NCI-H128 (cell line): ENCODE measurements at regions not wholly inside any gene's neighbourhood (a gene's known extent, or its start where the extent isn't known, plus 50 kb on each side); places are given as distances from the start of the nearest gene placed in this dataset.
"Not testable (repeated sequence)": the region's sequence is repeated elsewhere in the genome, so short reads cannot be mapped to it uniquely, and the experiment has no call there.

ENCODE experiments used
- DNase-seq: peaks from one replicate; lab custom pipeline; 2025; ENCODE audit not compliant: unreplicated experiment; lab: John Stamatoyannopoulos, UW

DNA sequence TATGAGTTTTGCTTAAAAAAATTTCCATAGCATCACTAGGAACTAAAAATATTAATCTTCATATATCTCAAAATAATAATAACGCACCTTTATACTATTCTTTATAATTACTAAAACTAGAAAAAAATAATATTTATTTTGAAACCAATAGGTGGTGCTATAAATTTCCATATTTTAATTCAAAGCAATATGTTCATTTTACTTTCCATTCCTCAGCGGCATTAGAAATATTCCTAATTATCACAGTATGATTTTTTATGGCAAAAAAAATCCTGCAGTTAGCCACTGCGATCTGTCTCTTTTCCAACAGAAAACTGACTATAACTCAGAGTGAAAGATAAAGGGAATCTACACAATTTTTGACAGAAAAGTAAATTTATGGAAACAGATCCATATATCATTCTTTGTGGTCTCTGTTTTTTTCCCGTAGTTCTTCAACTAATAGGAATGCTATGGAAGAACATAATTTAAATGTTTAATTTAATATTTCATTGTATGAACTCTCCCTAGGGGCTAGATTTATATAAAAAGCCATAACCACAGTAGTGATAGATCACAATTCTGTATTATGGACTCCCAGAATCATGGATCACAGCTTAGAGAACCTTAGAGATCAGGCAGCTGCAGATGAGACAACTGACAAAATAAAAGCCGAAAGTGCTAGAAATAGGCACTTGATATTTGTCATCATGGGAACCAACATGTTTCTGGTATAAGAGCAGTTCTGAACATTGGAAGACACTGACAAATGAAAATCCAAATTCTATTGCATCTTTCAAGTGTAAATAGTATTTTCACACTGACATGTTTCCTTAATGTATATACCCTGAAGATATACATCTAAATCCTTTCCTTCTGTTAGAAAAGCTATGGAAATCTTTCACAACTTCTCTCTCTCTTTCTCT lies 167.7 kb upstream of the MPDZ start:
- no peak for DNase-seq

DNA sequence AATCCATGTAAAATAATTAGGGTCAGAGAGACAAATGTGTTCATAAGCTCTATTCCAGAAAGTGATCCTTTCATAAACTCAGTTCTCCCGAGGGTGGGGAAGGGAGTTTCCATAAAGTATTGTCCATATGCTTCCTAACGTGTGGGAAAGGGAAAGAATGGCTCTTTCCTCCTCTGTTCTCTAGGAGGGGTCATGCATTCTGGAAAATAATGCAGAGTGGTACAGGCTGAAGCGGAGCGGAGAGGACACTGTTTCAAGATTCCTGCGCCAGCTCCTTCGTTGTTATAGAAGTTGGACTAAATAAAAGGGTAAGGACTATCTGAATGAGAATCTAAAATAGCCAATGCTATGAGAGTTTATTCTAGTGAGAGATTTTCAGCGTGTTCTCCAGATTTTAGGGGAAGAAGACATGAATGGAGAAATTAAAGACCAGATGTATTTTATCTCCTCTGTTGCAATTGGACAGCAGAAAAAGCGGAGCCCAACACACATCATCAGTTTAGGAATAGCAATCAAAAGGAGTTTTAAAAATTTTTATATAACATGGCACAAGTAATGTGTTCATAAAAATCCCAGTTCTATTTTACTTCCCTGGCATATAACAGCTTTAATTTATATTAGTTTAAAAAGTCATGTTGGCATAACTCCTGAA lies 166.9 kb upstream of the MPDZ start:
- DNase-seq, result no peak

DNA sequence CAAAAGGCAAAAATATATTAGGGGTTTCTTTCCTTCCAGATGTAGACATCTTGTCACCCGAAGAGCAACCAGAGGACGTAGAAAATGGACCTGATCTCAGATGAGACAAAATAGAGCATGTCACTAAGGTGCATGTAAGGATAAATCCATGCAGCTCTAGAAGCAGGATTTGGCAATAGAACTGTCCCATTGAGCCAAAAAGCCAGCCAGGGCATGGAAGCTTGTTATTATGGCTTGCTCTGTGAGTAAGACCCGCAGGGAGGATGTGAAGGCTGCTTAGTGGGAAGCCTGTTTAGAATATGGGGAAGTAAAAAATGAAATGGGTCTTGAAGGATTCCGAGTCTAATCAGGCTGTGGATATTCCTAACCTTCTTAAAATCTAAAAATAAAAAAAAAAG lies 165.6 kb upstream of the MPDZ start:
- no peak for DNase-seq

DNA sequence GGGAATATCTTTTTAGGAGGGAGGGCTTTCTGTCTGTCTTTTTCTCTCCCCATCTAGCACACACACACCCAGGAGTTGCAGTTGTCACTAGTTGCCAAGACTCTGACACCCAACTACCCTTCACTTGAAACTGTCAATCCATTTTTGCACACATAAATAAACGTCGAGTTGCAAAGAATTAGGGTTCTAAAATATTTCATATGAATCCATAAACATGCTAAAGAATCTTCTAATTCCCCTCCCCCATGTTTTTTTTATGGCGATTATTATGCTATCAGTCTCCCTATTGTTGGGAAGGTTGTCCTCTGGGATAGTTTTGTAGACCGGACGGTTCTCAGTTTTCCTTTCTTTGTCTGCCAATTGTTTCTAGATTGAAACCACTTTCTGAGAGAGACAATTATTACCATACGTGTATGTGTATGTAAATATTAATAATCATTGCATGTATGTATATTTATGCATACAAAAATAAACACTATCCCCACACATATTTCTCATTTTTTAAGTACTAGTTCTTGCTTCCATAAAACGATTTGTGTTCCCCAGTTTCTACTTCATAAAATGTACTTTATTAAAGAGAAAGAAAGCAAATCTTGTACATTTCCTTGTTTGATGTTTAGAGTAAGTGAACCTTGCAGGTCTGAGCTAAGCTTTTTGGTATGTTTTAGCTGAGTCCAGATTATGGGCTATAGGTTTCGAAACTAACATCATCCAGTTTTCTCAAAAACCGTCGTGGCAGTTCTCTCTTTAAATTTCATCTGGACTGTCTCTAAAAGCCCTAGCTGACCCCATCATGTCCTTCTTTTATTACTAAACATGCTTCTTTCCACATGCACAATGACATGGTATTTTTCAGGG lies 165.0 kb upstream of the MPDZ start:
- DNase-seq, result no peak

DNA sequence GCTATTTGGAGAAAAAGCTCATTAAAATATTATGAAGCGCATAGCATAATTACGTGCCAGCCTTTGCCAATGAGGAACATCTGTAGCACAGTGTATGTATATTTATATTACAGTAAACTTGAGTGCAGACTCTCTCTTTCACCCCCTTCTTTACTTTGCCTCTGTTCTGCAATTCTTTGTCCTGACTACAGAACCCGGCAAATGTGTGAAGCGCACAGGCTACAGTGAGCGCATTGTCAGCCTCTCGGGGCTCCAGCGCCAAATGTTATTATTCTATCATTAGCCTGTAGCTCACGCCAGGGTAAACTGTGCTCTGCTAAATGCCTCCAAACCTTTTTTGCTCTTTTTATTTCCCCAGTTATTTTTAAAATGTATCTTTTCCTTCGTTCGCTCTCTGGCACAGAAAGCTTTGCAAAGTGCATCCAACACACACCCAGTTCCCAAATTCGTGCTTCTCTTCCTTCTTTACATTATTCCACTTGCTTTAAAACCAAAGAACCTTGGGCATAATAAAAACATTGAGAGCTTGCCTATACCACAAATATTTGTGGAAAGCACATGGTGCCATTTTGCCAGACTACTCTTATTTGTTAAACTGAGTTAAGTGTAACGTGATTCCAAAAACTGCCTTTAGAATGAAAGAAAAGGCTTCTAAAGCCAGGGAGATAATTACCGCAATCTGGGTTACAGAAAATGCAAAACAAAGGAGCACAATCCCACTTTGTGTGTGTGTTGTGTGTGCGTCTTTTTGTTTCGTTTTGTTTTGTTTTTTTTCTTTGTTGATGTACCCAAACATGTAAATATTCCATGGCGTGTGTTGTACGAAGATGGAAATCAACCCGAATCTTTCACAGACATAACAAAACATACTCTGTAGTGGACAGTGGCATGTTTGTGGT lies 164.1 kb upstream of the MPDZ start:
- no peak for DNase-seq

DNA sequence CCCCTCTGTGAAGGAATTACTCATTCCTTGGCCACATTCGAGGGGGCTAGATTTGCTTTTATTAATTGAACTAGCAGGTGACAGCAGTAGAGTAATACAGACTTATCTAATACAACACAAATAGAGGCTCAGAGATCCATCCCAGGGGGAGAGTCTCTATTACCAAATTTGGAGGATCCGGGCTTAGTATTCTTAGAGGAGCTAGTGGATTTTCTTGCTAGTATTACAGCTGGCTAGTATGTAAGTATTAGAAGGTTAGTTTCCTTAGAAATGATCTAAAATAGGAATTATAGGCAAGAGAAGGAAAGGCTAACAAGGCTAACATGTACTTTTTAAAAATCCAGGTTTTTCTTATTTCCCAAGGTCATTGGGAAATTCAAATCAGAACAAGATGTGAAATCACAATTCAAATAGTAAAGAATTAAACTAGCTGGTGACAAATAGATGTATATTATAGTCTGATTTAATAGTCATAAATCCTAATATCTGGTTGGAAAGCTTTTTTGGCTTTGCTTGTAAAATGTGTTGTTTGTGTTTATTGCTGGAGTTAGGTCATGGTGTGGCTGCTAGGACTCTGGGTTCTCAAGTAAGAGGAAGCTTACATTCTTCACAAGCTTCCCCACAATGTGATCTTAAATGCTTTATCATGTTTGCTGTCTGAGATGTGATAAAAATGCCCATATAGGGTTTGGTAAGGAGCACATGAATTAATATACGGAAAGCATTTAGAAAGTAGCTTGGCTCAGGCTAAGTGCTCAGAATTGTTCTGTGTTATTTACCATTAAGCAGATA lies 160.4 kb upstream of the MPDZ start:
- no peak for DNase-seq

DNA sequence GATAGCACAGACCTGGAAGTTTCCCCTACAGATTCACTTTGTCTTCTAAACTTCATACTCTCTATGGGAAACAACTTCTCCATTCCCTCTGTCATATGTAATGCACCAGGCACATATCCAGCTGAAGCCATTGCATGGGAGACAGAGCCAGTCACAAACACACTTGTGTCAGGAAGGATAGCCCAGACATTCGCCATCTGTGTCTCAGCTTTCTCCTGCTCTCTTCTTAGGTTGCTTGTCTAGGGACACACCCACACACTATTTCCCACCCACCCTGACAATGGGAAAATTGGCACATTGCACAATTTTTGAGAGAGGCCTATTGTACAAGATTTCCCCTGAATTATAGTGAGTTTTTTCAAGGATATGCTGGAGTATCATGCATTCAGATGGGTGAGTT lies 158.4 kb upstream of the MPDZ start:
- DNase-seq, result no peak

DNA sequence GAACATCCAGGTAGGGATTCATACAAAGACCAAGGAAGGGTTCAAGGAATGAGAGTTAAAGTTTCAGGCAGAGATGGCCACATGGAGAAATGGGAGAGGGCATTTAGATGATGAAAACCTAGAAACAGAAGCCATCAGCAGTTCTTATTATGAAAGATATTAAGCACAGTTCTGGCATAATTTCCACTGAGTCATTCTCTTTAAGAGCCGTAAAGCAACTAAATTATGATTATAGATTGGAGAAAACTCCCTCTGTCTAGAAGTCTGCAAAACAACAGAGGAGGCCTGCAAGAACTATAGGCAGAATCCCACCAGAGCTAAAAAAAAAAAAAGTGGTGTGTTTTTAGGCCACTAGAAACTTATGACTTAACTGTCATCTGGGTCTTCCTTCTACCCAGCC lies 157.1 kb upstream of the MPDZ start:
- no peak for DNase-seq

DNA sequence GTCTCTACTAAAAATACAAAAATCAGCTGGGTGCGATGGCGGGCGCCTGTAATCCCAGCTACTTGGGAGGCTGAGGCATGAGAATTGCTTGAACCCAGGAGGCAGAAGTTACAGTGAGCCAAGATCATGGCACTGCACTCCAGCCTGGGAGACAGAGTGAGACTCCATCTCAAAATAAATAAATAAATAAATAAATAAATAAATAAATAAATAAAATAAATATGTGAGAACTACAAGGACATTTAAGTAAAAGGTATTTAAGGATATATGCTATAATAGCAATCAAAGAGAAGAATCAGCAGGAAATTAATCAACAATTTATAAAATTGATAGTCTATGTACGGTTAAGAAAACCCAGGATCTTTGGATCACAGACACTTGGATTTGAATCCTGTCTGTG lies 154.0 kb upstream of the MPDZ start:
- DNase-seq, result not testable (repeated sequence)

DNA sequence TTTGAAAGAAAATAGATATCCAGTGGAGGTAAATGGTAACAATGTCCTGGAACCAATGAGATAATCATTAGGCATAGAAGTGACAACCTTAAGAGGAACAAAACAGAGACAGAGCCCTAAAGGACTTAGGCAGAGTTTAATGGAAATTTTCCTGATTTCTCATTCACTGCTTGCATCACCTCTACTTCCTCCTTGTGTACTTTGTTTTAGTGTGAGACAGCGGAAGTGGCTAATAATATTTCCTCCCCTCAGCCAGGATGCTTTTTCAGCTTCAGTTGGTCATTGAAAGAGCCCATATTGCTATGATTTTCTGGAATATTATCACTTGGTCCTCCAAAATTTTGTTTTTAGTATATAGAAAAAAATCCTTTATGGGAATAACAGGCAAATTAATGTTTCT lies 153.4 kb upstream of the MPDZ start:
- no peak for DNase-seq

DNA sequence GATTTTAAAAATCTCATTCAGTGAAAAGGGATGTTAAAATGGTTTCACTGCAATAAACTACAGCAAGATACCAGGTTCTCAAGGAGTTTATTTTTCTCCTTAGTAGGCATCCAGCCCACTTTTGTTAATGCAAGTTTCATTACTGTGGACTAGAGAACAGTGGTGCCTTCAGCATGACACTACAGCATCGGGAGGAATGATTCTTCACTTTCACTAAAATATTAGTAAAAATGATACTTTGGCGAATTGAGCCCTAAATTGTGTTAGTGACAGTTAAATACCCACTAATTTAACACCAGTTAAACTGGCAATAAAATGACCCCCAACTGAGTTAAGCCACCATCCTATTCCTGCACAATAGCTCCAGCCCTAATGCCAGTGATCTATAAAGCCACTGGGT lies 152.2 kb upstream of the MPDZ start:
- DNase-seq, result no peak

DNA sequence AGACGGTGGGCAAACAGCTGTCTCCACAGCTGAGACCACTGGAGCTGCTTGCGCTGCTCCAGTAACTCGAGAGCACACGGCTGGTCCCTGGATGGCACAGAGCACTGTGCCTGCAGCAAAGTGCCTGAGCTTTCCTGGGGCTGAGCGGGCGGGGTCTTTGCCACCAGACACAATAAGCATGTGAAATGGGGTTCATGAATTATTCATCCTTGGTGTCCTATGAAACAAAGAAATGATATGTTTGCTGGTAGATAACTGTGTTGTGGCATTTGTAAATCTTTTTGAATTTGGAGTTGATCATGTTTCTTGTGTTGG lies 151.7 kb upstream of the MPDZ start:
- DNase-seq, result no peak

DNA sequence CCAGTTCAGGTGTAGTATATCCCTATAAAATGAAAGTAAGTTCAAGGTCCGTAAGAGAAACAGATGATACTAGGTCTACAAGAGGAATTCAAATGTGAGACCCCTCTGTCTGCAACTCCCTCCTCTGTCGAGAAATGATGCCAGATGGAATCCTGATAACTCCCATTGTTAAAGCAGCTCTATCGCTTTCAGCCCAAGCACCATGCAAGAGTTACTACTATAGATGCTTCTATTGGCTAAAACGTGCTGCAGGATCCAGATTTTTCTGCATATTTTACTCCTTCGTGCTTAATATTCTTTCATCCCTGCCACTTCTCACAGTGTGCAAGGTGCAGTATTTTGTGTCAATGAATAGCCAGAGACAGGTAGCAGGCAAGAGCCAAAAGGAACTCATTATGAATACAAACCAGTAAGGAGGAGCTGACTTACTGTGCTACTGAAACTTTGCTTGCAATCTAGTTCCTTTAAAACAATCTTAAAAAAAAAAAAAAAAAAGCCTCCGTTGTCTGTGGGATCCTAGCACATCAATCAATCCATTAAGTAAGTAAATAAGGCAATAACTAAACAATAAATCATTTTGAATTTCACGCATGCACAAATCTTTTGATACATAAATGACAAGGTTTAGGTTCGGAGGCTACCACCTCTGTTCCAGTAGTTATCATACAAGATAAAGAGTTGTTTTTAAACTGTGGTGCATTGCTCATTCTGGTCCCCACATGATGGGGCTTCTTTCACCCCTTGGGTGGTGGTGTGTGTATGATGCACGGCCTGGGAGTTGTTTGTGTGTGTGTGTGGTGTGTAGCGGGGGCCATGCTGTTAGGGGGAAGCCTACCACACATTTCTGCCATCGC lies 151.1 kb upstream of the MPDZ start:
- DNase-seq, result no peak

DNA sequence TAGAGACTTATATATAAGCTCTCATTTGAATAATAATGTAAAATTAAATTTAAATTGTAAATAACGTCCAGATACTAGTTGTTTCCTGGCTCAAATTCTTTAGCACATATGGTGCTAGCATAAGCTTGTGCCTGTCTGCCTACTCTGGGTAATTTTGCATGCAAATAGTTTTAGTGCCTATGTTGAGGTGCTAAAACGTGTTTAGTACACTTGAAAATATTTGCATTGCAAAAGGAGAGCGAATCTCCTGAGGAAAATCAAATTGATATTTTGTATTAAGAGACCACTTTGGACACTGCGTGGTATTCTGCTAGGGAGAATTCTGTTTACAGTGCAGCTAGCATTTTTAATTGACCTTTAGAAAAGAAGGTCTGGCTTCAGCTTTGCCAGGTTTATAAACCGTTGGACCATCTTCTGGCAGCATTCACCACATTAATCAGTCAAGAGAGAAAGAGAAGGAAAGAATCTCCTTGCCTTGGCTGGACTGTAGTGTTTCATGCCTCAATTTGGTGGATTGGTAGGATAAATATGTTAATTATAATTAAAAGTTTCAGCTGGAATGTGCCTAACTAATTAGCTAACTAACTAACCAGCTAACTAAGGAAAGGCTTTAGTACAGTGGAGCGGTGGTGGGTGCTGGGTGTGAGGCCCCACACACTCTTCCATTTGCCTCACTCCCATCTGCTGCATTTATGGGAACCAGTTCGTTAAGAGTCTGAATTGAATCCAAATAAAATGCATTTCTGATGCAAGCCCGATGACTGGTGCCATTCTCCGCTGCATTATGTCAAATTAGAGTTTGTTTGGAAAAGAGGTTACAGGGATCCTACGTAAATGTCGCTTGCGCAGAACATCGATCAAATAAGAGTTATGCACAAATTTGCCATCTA lies 150.1 kb upstream of the MPDZ start:
- no peak for DNase-seq

DNA sequence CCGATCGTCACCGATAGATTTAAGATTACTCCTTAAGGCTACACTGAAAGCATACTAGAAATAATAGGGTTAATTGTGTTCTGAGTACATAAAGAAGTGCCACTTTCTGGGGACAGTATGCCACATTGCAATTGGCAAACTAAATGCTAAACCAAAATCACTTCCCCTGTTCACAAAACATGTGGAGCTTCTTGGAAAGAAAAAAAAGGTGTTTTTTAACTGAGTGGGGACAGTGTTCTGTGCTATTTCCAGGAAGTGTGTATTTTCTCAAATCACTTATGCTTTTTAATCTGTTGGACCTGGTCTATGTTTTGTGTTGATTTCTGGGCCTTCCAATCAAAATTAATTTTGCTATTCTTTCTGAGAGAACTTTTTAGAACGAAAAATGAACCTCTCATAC lies 149.3 kb upstream of the MPDZ start:
- DNase-seq, result no peak

DNA sequence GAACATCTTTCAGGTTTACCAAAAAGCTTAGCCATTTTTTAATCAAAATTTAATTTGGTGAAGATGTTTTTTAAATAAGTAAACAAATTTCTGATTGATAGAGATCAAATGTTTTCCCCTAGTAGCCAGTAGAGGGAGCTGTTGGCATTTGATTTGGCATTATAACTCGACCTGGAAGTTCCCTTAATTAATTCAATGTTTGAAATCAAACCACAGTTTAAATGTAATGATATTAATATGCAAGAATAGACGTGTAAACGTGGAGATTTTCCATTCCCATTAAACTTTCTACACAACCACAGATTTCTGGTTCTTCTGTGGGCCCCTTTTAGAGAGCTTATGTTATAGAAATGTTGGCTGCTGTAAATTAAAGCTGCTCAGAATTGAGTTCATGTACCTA lies 148.1 kb upstream of the MPDZ start:
- DNase-seq, result peak; percentile 55

DNA sequence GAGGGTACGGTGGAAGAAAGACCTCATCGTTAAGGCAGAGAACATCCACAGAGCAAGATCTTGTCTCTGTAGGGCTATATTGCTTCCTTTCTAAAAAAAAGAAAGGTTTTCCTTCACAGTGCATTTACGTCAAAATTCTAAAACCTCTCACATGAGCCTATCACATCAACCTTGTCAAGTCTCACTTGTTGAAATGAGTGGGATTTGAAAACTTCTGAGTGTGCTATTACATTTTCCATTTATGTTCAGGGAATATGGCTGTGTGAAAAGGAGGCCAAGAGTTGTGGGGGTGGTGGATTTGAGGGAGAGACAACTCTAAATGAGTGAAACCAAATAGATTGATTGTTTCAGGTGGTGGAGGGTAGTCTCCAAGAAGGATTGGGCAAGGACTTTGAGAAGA lies 147.1 kb upstream of the MPDZ start:
- DNase-seq, result no peak

DNA sequence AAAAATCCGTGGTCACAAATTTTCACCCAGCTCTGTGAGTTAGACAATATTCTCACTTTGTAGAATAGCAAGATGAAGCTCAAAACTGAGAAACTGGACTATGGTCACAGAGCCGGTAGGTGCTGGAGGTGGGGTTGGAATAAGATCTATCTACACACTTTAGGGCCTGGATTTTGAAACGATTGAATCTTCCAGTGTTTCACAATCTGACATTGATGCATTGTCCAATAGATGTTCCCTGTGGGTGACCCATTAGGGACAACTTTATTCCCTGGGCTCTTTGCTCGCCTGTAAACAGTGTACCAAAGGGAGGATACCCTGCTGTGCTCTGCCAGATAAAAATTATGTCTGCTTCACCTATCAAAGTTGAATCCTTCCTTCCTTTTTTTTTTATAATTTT lies 145.4 kb upstream of the MPDZ start:
- DNase-seq, result no peak
